Testis (tissue), 2 donors: ENCODE measurements at regions not wholly inside any gene's neighbourhood (a gene's known extent, or its start where the extent isn't known, plus 50 kb on each side); places are given as distances from the start of the nearest gene placed in this dataset.

ENCODE experiments used
- POLR2A ChIP-seq: fragments of 450-650 bp; IDR thresholded peaks from one replicate; pipeline ENCODE4 v1.6.1; 2017; ENCODE audit warnings: antibody characterized with exemption, mild to moderate bottlenecking, moderate library complexity
- TF ChIP-seq, protein P1 (sequence below), 3 experiments: fragments of 450-650 bp in 2 of 3; fragments of 200-600 bp in 1 of 3; sonication (generic) in 1 of 3; IDR thresholded peaks; one replicate each; pipeline ENCODE4 v1.5.1; 2016 to 2019; ENCODE audit warnings: antibody characterized with exemption in 3 of 3, mild to moderate bottlenecking in 2 of 3, moderate library complexity in 1 of 3

- TF ChIP-seq POLR2A = no peak
- TF ChIP-seq, protein P1, sequence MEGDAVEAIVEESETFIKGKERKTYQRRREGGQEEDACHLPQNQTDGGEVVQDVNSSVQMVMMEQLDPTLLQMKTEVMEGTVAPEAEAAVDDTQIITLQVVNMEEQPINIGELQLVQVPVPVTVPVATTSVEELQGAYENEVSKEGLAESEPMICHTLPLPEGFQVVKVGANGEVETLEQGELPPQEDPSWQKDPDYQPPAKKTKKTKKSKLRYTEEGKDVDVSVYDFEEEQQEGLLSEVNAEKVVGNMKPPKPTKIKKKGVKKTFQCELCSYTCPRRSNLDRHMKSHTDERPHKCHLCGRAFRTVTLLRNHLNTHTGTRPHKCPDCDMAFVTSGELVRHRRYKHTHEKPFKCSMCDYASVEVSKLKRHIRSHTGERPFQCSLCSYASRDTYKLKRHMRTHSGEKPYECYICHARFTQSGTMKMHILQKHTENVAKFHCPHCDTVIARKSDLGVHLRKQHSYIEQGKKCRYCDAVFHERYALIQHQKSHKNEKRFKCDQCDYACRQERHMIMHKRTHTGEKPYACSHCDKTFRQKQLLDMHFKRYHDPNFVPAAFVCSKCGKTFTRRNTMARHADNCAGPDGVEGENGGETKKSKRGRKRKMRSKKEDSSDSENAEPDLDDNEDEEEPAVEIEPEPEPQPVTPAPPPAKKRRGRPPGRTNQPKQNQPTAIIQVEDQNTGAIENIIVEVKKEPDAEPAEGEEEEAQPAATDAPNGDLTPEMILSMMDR (IDR thresholded peaks at IDR 0.05) = no peak
Measured at GRCh38 chr6:155538708-155539390, 83.2 kb upstream of the NOX3 start.
